HTR-8/SVneo (cell line): ENCODE measurements at regions not wholly inside any gene's neighbourhood (a gene's known extent, or its start where the extent isn't known, plus 50 kb on each side); places are given as distances from the start of the nearest gene placed in this dataset.

Experiments
- DNase-seq: peaks from one replicate; pipeline ENCODE4 v3.0.0; 2011; ENCODE audit warnings: low spot score, mixed read lengths; ENCODE audit not compliant: insufficient read length
- FAIRE-seq: peaks from 2 replicates; lab custom pipeline; 2011; peaks lifted over from hg19 to GRCh38; lab: Jason Lieb, UNC

DNA sequence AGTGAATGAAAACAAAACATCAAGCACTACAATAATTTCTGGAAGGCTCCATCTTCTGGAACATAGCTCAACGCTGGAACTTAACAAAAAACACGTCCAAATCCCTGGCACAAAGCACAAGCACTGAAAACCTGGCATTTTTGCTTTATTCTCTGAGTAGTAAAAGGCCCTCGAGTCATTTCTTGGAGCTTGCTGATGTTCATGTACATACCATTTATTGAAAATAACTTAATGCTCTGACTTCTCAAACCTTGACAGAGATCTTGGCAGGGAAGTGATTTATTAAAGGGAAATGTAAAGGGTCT lies 76.5 kb upstream of the STK17B start:
- no peak for FAIRE-seq
- no peak for DNase-seq

DNA sequence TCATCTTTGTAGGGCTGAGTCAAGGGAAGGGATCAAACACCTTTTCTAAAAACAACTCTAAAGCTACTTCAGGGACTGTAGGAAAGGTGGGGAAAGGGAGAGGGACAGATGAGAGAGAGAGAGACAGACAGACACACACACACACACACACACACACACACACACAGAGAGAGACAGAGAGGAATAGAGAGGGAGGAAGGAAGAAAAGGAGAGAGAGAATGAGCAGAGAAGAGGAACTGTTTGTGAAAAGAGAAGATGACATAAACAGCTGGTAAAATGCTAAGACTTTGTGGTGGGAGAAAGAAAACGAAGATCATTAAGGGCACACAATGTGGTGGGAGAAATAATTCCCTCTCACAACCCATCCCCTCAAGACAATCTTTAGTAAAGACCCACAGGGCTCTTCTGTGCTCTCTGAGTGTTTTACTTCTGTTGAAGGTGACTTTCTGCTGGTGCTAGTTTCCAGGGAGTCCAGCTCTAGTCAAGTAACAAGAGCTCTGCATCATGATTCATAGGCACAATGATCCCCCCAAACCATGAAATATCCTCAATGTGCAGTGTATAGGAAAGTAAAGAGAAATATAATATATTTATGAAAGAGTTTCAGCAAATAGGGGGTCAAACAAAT lies 77.2 kb upstream of the STK17B start:
- no peak for DNase-seq

GRCh38 chr2:196249171-196249570 lies 77.8 kb upstream of the STK17B start:
- no peak for FAIRE-seq
- DNase-seq, result no peak

More for the DNA sequence above, 77.2 kb upstream of the STK17B start:
- FAIRE-seq, result no peak

- DNase-seq (no peak), FAIRE-seq (no peak)
Measured at GRCh38 chr2:196249860-196250259, 78.5 kb upstream of the STK17B start.

- FAIRE-seq, result no peak
- no peak for DNase-seq
Measured at GRCh38 chr2:196251132-196251531, 79.8 kb upstream of the STK17B start.

- FAIRE-seq (no peak), DNase-seq (no peak)
Measured at GRCh38 chr2:196252408-196253115, 81.2 kb upstream of the STK17B start.

GRCh38 chr2:196253116-196253480 lies 81.7 kb upstream of the STK17B start:
- DNase-seq, result no peak
- FAIRE-seq, result no peak

DNA sequence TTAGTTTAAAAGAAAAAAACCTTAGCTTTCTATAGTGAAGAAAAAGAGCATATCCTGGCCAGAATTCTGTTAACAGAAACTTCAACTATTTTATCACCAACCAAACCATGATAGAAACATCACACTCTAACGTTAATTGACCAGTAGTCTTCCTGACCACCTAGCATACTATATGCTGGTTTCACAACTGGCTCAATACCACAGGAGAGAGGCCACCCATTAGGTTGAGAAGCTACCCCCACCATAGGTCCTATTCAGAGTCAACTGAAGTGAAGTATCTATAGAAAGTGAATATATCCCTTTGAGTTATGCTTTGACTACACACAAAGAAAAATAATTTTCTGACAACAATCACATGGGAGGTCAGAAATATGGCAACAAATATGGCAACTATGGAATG lies 85.2 kb upstream of the STK17B start:
- DNase-seq (no peak), FAIRE-seq (no peak)

DNA sequence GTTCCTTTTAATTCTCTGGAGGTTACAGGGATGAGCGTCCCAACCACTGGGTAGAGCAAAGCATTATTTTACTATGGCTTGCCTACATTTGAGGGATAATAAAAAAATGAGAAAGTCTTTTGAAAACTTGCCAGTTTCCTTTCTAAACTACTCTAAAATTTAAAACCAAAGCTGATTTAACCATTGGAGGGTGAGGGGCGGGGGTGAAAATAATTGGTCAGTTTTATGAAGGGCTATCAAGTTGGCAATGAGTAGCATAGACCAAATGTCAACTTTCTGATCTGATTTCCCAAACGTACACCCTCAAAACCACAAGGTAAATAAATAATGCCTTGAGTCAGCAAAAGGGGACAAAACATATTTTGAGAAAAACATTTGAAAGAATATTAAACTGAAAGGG lies 85.7 kb upstream of the STK17B start:
- FAIRE-seq (no peak), DNase-seq (no peak)

DNA sequence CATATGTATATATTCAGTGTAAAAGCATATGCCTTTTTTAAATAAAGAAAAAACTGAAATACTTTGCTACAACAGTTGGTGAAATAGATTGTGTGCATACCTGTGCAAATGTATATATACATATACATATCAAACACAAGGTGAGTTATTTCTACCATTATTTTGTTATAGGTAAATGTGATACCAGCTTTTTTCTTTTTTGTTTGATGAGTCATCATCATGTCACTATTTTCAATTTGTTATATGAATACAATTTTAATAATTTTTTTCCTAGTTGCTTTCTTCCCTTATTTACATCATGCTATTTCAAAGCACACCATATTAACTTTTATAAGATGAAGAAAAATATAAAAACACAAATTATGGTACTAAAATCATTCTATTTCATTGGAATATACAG lies 87.0 kb upstream of the STK17B start:
- FAIRE-seq (no peak), DNase-seq (no peak)

DNA sequence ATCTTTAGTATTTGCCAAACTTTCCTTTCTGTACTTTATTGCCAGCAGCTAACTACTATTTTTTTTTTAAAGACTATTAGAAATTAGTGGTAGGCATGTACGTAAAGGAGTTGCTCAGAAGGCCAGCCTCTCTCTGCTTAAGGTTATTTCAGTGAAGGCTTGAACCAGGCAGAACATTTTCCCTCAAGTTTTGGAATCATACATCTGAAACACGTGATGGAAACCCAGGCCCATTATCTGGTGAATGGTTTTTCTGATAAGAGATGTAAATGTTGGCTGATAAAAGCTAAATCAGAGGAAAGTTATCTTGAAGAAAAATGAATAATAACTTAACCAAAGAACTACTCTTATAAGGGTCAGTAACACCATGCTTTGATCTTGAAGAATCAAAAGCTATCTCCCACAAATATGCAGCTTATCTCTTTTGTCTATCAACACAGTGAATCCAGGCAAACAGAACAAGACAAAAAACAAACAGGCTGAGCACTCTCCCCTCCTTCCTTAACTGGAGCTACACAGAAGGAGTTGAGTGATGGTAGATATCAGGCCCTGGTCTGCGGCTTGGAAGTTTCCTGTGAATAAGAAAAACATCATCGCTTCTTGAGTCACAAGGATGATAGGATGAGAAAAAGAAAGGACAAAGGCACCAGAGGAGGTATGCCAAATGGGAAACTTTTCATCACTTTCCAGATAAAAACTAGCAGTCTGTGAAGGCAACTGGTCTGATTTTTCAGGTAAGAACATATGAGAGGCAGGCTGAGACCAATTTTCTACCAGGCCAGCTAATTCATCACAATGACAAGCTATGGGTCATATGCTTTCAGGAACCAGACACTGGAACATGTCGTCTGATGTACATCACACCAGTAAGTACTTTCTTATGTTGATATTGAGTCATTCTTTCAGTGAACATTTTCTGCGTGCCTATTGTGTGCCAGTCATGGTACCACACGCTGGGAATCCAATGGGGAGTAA lies 88.4 kb upstream of the STK17B start:
- DNase-seq (no peak), FAIRE-seq (no peak)

DNA sequence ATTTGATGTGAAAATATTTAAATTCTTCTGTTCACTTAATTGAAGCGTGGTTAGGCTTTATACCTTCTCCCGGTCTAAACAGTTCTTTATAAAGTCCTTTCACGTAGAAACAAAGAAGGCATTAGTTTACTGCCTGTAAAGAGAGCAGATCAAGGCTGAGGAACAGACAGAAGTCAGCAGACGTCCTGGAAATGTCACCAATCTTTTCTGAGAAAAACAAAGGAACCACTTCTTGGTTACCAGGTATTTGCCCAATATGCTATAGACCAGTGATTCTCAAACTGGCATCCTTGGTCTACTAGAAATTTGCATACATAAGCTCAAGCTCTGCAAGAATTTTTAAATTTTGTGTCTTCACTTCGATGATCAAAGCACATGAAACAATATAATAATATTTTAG lies 89.2 kb upstream of the STK17B start:
- FAIRE-seq (no peak), DNase-seq (no peak)

DNA sequence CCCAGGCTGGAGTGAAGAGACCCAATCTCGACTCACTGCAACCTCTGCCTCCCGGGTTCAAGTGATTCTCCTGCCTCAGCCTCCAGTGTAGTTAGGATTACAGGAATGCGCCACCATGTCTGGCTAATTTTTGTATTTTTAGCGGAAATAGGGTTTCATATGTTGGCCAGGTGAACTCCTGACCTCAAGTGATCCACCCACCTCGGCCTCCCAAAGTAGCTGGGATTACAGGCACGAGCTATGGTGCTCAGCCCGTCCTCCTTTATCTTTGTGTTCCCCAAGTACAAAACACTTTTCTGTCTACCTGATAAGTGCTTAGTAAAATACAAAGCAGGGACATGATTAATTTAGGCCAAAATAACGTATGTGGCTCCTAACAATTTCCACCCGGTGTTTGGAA lies 91.2 kb upstream of the STK17B start:
- no peak for FAIRE-seq
- DNase-seq, result no peak

GRCh38 chr2:196263181-196263747 lies 91.9 kb upstream of the STK17B start:
- FAIRE-seq, result no peak
- DNase-seq, result no peak

GRCh38 chr2:196266351-196266750 lies 95.0 kb upstream of the STK17B start:
- DNase-seq (no peak), FAIRE-seq (no peak)

GRCh38 chr2:196266855-196267254 lies 95.5 kb upstream of the STK17B start:
- no peak for FAIRE-seq
- DNase-seq, result no peak

DNA sequence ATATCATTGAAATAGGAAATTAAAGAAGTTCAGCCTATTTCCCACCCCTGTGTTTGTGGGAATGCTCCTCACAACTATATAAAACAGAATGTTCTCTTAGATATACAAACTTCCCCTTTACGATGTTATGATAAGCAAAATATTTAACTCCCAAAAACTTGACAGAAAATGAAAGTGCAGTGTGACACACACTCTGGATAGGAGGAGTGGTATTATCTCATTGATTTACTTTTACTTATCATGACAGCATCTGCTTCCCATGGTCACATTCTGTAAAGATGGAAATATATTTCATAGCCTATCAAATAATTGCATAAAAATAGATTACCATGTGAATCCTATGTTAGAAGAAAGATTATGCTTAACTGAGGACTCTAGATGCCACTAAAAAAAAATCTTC lies 96.6 kb upstream of the STK17B start:
- no peak for DNase-seq
- no peak for FAIRE-seq

DNA sequence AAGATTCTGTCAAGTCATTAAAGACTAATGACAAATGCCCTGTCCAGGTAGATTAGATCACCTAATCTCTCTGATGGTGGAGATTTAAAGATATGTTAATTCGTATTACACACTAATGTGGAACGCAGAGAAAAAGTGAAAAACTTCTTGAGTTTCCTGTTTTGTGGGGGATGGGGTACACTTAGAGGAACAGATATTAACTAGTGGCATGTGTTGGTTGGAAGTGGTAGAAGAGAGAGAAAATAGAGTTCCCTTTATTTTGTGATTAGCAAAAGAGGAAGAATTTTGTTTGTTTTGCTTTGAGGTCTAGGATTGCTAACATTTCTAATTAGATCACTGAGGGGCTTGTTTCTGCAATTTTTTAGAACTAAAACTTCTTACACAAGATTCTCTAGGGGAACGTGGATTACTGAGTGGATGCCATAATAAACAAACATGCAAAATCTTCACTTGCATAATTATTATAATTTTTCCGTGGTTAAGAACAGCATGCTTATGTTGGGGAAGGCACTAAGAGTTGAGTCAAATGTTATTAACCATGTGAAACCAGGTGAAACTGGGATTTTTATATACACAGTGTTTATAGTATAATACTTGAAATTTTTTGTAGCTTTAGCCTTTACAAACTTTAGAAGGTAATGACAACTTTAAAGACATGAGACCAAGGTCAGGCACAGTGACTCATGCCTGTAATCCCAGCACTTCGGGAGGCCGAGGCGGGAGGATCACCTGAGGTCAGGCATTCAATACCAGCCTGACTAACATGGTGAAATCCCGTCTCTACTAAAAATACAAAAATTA lies 97.4 kb upstream of the STK17B start:
- DNase-seq, result no peak
- no peak for FAIRE-seq

GRCh38 chr2:196271795-196272194 lies 100.4 kb upstream of the STK17B start:
- FAIRE-seq (no peak), DNase-seq (no peak)

DNA sequence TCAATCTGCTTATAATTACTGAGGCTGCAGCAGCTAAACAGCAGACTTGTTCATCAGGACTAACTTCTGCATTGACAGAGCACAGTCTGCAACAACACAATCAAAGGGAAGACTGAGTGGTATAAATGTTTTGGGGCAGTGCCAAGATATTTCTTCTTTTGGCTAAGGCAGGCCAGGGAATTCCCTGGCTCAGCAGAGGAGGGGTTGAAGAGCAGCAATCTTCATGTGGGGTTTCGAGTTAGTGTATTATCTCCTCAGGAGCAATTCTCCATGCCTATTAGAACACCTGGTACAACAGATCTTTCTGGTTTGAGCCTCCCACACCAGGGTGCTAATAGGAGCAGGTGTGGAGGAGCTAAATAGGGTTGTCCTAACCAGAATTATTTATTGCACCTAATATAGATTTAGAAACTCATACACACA lies 103.0 kb upstream of the STK17B start:
- no peak for DNase-seq

More for the DNA sequence above, 103.0 kb upstream of the STK17B start:
- FAIRE-seq, result no peak
